ENCODE measurements at regions not wholly inside any gene's neighbourhood (a gene's known extent, or its start where the extent isn't known, plus 50 kb on each side); places are given as distances from the start of the nearest gene placed in this dataset.
A peak's percentile ranks its signal among the peaks of the same experiment; 100 is the strongest.
"Not testable (repeated sequence)": the region's sequence is repeated elsewhere in the genome, so short reads cannot be mapped to it uniquely, and the experiment has no call there.

GRCh38 chr20:16819483-16819882 lies 71.3 kb downstream of the OTOR start:
- no peaks in the 10 kb centered on the region for H3K27me3 ChIP-seq (ENCODE audit: control insufficient read depth, insufficient read depth, low read length)
- H3K4me1 ChIP-seq, result no peaks in the 10 kb centered on the region
- H3K4me2 ChIP-seq (ENCODE audit: low read length), result no peak overlapping the region
- no peaks in the 10 kb centered on the region for H3K36me3 ChIP-seq (ENCODE audit: control insufficient read depth, insufficient read depth, low read length)
- H3K27ac ChIP-seq, result no peak overlapping the region
- H2AFZ ChIP-seq, result no peak overlapping the region
- H3K79me2 ChIP-seq, result no peaks in the 10 kb centered on the region
- TF ChIP-seq CTCF (IDR thresholded peaks at IDR 0.05), result no peak
- no peak overlapping the region for H3K9ac ChIP-seq
- no peaks in the 10 kb centered on the region for H3K9me3 ChIP-seq (ENCODE audit: control insufficient read depth, low read length)
- no peak overlapping the region for H3K4me3 ChIP-seq (ENCODE audit: low read depth, low read length)

DNA sequence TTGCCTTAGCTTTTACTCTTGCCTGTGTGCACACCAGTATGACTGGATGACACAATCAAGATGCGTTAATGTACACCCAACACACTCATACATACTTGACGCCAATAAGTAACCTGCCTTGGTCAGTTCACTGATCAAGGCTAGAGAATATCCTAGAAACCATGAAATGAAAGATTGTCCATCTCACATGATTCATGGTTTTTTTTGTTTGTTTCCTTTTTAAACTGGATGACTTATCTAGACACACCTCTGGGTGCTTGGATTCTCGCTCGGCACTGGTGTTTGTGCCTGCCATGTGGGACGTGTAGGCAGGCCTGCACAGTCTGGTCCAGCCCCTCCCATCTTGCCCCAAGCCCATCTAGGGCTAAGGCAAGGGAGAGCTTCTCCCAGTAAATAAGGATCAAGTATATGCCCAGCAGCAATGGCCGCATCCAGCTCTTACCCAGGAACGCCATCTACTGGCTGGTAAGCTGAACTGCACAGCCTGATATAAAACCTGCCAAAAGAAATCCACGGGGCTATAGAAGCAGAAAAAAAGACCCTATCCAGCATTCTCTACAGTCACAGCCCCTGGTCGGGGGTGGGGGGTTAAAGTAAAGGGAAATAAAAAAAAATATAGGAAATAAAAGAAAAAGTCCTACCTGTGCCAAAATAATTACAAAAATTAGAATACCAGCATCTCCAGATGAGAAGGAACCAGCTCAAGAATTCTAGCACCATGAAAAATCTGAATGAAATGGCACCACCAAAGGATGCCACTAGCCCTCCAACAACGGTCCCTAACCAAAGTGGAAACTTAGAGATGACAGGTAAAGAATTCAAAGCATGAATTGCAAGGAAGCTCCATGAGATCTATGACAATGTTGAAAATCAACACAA lies 73.3 kb downstream of the OTOR start:
- no peaks in the 10 kb centered on the region for H3K4me1 ChIP-seq
- no peaks in the 10 kb centered on the region for H3K36me3 ChIP-seq (ENCODE audit: control insufficient read depth, insufficient read depth, low read length)
- no peak overlapping the region for H3K4me3 ChIP-seq (ENCODE audit: low read depth, low read length)
- no peak overlapping the region for H3K4me2 ChIP-seq (ENCODE audit: low read length)
- no peaks in the 10 kb centered on the region for H3K27me3 ChIP-seq (ENCODE audit: control insufficient read depth, insufficient read depth, low read length)
- no peak overlapping the region for H3K9ac ChIP-seq
- H3K79me2 ChIP-seq, result no peaks in the 10 kb centered on the region
- peak; percentile 64 for TF ChIP-seq CTCF (IDR thresholded peaks at IDR 0.05)
- no peaks in the 10 kb centered on the region for H3K9me3 ChIP-seq (ENCODE audit: control insufficient read depth, low read length)
- H2AFZ ChIP-seq, result no peak overlapping the region
- no peak overlapping the region for H3K27ac ChIP-seq

DNA sequence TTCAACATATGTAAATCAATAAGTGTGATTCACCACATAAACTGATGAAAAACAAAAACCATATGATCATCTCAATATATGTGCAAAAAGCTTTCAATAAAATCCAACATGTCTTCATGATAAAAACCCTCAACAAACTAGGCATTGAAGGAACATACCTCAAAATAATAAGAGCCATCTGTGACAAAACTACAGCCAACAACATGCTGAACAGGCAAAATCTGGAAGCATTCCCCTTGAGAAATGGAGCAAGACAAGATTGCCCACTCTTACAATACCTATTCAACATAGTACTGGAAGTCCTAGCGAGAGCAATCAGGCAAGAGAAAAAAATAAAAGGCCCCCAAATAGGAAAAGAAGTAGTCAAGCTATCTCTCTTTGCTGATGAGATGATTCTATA lies 76.5 kb downstream of the OTOR start:
- Histone ChIP-seq H3K4me3 (ENCODE audit: low read depth, low read length) (no peak overlapping the region), H3K79me2 (no peaks in the 10 kb centered on the region), H3K27ac (no peak overlapping the region), H2AFZ (no peak overlapping the region), H3K4me2 (ENCODE audit: low read length) (no peak overlapping the region), H3K9me3 (ENCODE audit: control insufficient read depth, low read length) (no peaks in the 10 kb centered on the region), H3K36me3 (ENCODE audit: control insufficient read depth, insufficient read depth, low read length) (no peaks in the 10 kb centered on the region), H3K9ac (no peak overlapping the region), H3K4me1 (no peaks in the 10 kb centered on the region), H3K27me3 (ENCODE audit: control insufficient read depth, insufficient read depth, low read length) (no peaks in the 10 kb centered on the region)
- no peak for TF ChIP-seq CTCF (IDR thresholded peaks at IDR 0.05)

- no peaks in the 10 kb centered on the region for H3K9me3 ChIP-seq (ENCODE audit: control insufficient read depth, low read length)
- no peak overlapping the region for H3K4me2 ChIP-seq (ENCODE audit: low read length)
- no peaks in the 10 kb centered on the region for H3K79me2 ChIP-seq
- H3K9ac ChIP-seq, result no peak overlapping the region
- H3K27ac ChIP-seq, result no peak overlapping the region
- no peak for TF ChIP-seq CTCF (IDR thresholded peaks at IDR 0.05)
- no peaks in the 10 kb centered on the region for H3K36me3 ChIP-seq (ENCODE audit: control insufficient read depth, insufficient read depth, low read length)
- no peaks in the 10 kb centered on the region for H3K4me1 ChIP-seq
- no peaks in the 10 kb centered on the region for H3K27me3 ChIP-seq (ENCODE audit: control insufficient read depth, insufficient read depth, low read length)
- no peak overlapping the region for H3K4me3 ChIP-seq (ENCODE audit: low read depth, low read length)
- H2AFZ ChIP-seq, result no peak overlapping the region
Measured at GRCh38 chr20:16828666-16829305, 80.6 kb downstream of the OTOR start.

GRCh38 chr20:16835690-16836089 lies 87.5 kb downstream of the OTOR start:
- H3K27ac ChIP-seq; H3K9me3 ChIP-seq (ENCODE audit: control insufficient read depth, low read length); H3K36me3 ChIP-seq (ENCODE audit: control insufficient read depth, insufficient read depth, low read length); H3K9ac ChIP-seq; H3K27me3 ChIP-seq (ENCODE audit: control insufficient read depth, insufficient read depth, low read length); H3K4me2 ChIP-seq (ENCODE audit: low read length); H3K4me1 ChIP-seq; H3K4me3 ChIP-seq (ENCODE audit: low read depth, low read length); H3K79me2 ChIP-seq; H2AFZ ChIP-seq: not testable (repeated sequence)

All from parathyroid adenoma (tissue), 2 donors.